HUDEP-2 (cell line): ENCODE measurements at regions not wholly inside any gene's neighbourhood (a gene's known extent, or its start where the extent isn't known, plus 50 kb on each side); places are given as distances from the start of the nearest gene placed in this dataset.
"Not testable (repeated sequence)": the region's sequence is repeated elsewhere in the genome, so short reads cannot be mapped to it uniquely, and the experiment has no call there.

Experiments used
- DNase-seq, 76 experiments: peaks; one replicate each; lab custom pipeline; 2025; ENCODE audit not compliant: unreplicated experiment in 76 of 76; lab: John Stamatoyannopoulos, UW

DNA sequence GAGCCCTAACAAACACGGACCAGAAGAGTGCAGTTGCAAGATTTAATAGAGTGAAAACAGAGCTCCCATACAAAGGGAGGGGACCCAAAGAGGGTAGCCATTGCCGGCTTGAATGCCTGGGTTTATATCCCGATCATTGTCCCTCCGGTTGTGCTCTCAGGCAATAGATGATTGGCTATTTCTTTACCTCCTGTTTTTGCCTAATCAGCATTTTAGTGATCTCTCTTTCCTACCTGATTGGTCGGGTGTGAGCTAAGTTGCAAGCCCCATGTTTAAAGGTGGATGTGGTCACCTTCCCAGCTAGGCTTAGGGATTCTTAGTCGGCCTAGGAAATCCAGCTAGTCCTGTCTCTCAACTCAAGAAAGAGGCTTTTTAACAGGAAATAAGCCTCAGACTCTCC is 186.9 kb upstream of the TBX22 start:
- DNase-seq = not testable (repeated sequence)

DNA sequence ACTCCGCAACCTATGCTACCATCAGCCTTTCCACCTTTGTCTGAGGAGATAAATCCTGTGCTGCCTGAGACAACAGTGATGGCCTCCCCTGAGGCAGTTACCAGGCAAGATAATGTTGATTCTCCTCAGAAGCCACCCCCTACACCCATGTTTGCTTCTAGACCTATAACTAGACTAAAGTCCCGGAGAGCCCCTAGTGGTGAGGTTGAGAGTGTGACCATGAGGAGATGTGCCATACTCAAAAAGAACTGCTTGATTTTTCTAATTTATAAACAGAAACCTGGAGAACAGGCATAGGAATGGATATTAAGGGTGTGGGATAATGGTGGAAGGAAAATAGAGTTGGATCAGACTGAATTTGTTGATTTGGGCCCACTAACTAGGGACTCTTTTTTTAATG is 164.4 kb upstream of the TBX22 start:
- peak in 1 of 76 experiments; percentile 1 for DNase-seq

DNA sequence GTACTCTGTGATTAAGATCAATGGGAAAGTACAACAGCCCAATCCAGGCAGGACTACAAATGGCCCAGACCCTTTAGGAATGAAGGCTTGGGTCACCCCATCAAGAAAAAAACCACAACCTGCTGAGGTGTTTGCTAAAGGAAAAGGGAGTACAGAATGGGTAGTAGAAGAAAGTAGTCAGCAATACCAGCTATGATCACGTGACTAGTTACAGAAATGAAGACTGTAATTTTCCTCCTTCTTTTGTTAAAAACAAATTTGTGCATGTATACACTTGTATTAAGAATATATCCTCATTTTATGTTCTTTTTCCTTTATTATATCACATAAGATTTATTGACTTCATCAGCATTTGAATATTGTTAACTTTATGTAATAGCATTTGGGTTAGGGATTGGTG is 160.1 kb upstream of the TBX22 start:
- no peak for DNase-seq
